ENCODE measurements at regions not wholly inside any gene's neighbourhood (a gene's known extent, or its start where the extent isn't known, plus 50 kb on each side); places are given as distances from the start of the nearest gene placed in this dataset.

GRCh38 chrX:43405191-43405590 is 250.9 kb upstream of the MAOA start:
- TF ChIP-seq CTCF (optimal IDR thresholded peaks at IDR 0.05 in 1 of 3, IDR thresholded peaks at IDR 0.05 in 1 of 3, conservative IDR thresholded peaks at IDR 0.05 in 1 of 3; ENCODE audit: extremely low read depth in 1 of 3, insufficient read depth in 2 of 3, low read length in 3 of 3) (no peak), EZH2 (IDR thresholded peaks at IDR 0.05; ENCODE audit: low read length) (no peak)
- FAIRE-seq = no peak
- H2AFZ ChIP-seq (ENCODE audit: control insufficient read depth, low read length) = no peak overlapping the region
- H3K9me1 ChIP-seq (ENCODE audit: control insufficient read depth, extremely low read depth, insufficient read depth, low read length) = no peaks in the 10 kb centered on the region
- no peaks in the 10 kb centered on the region for H3K4me1 ChIP-seq (ENCODE audit: control insufficient read depth, extremely low read depth, insufficient read depth, low read length)
- no peaks in the 10 kb centered on the region for H3K27me3 ChIP-seq (ENCODE audit: control insufficient read depth, extremely low read depth, insufficient read depth, low read length)
- DNase-seq (ENCODE audit: low read depth, low spot score) = no peak
- H3K9me3 ChIP-seq (ENCODE audit: control insufficient read depth, low read depth, low read length) = no peaks in the 10 kb centered on the region
- H4K20me1 ChIP-seq (ENCODE audit: control insufficient read depth, extremely low read depth, insufficient read depth, low read length) = no peaks in the 10 kb centered on the region
- H3K4me2 ChIP-seq (ENCODE audit: control insufficient read depth, extremely low read depth, insufficient read depth, low read depth, low read length) = no peak overlapping the region
- dilution Hi-C loops (cut with MboI; ENCODE audit: extremely low pct_ligation_motif_present, low sequenced_read_pairs) = no loop called here
- no peak overlapping the region for H3K27ac ChIP-seq (ENCODE audit: control insufficient read depth, insufficient read depth, low read length)
- H3K4me3 ChIP-seq (ENCODE audit: control insufficient read depth in 2 of 3, extremely low read depth in 1 of 3, insufficient read depth in 2 of 3, low read depth in 1 of 3, low read length in 3 of 3) = no peak overlapping the region
- no peaks in the 10 kb centered on the region for H3K79me2 ChIP-seq (ENCODE audit: control insufficient read depth, insufficient read depth, low read length)
- no peak overlapping the region for H3K9ac ChIP-seq (ENCODE audit: control insufficient read depth, extremely low read depth, insufficient read depth, low read length)
- H3K36me3 ChIP-seq (ENCODE audit: control insufficient read depth in 2 of 2, extremely low read depth in 1 of 2, insufficient read depth in 2 of 2, low read length in 2 of 2) = no peaks in the 10 kb centered on the region

GRCh38 chrX:43423876-43424275 is 232.2 kb upstream of the MAOA start:
- no peak for FAIRE-seq
- dilution Hi-C loops (cut with MboI; ENCODE audit: extremely low pct_ligation_motif_present, low sequenced_read_pairs) = no loop called here

More at GRCh38 chrX:43423876-43424275, 232.2 kb upstream of the MAOA start:
- Histone ChIP-seq H4K20me1 (ENCODE audit: control insufficient read depth, extremely low read depth, insufficient read depth, low read length) (no peaks in the 10 kb centered on the region), H3K36me3 (ENCODE audit: control insufficient read depth in 2 of 2, extremely low read depth in 1 of 2, insufficient read depth in 2 of 2, low read length in 2 of 2) (no peaks in the 10 kb centered on the region), H3K4me1 (ENCODE audit: control insufficient read depth, extremely low read depth, insufficient read depth, low read length) (no peaks in the 10 kb centered on the region), H3K4me2 (ENCODE audit: control insufficient read depth, extremely low read depth, insufficient read depth, low read depth, low read length) (no peak overlapping the region), H3K9me3 (ENCODE audit: control insufficient read depth, low read depth, low read length) (no peaks in the 10 kb centered on the region), H2AFZ (ENCODE audit: control insufficient read depth, low read length) (no peak overlapping the region), H3K79me2 (ENCODE audit: control insufficient read depth, insufficient read depth, low read length) (no peaks in the 10 kb centered on the region), H3K27ac (ENCODE audit: control insufficient read depth, insufficient read depth, low read length) (no peak overlapping the region), H3K9me1 (ENCODE audit: control insufficient read depth, extremely low read depth, insufficient read depth, low read length) (no peaks in the 10 kb centered on the region), H3K27me3 (ENCODE audit: control insufficient read depth, extremely low read depth, insufficient read depth, low read length) (no peaks in the 10 kb centered on the region), H3K9ac (ENCODE audit: control insufficient read depth, extremely low read depth, insufficient read depth, low read length) (no peak overlapping the region), H3K4me3 (ENCODE audit: control insufficient read depth in 2 of 3, extremely low read depth in 1 of 3, insufficient read depth in 2 of 3, low read depth in 1 of 3, low read length in 3 of 3) (no peak overlapping the region)
- no peak for DNase-seq (ENCODE audit: low read depth, low spot score)
- no peak for TF ChIP-seq EZH2 (IDR thresholded peaks at IDR 0.05; ENCODE audit: low read length)
- no peak for TF ChIP-seq CTCF (optimal IDR thresholded peaks at IDR 0.05 in 1 of 3, IDR thresholded peaks at IDR 0.05 in 1 of 3, conservative IDR thresholded peaks at IDR 0.05 in 1 of 3; ENCODE audit: extremely low read depth in 1 of 3, insufficient read depth in 2 of 3, low read length in 3 of 3)
